ENCODE measurements at regions not wholly inside any gene's neighbourhood (a gene's known extent, or its start where the extent isn't known, plus 50 kb on each side); places are given as distances from the start of the nearest gene placed in this dataset.
"Not testable (repeated sequence)": the region's sequence is repeated elsewhere in the genome, so short reads cannot be mapped to it uniquely, and the experiment has no call there.

DNA sequence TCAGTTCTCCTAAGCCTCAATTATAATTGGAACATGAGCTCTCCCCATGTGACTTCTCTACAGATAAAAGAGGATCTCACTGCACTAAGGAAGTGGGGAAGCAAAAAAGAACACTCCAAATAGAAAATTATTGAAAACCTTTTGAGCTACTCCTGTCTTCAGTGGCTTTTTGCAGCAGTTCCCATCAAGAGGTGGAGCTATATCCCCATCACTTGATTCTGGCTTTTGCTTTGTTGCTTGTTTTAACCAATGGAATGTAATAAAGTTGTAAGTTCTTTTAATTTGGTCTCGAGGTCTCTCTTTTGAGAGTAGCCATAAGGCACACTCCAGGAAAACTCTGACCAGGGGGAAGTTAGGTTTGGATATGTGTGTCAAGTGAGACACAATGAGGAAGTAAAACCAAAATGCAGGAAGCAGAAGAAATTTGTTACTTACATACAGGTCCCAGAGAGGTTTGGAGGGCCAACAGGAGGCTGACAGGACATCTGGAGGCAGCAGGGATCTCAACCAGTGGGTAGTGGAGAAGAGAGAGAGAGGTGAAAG is 569.4 kb downstream of the HTR7 start:
- DNase-seq = no peak

DNA sequence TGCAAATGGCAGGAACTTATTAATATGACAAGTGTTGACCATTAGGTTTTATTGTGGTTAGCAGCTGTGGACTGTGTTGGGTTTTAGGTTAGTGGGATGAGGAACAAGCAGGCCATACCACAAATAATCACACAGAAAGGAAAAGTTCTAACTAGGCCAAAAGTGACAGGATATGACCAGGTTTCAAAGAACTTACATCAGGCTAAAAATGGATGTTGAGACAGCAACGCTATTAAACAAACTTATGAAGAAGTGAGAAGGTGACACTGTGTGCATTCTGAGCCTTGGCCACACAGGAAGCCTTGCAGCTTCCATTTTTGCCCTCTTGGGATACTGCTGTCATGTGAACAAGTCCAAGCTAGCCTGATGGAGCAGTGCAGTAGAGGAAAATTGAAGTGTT is 568.8 kb downstream of the HTR7 start:
- no peak for DNase-seq

DNA sequence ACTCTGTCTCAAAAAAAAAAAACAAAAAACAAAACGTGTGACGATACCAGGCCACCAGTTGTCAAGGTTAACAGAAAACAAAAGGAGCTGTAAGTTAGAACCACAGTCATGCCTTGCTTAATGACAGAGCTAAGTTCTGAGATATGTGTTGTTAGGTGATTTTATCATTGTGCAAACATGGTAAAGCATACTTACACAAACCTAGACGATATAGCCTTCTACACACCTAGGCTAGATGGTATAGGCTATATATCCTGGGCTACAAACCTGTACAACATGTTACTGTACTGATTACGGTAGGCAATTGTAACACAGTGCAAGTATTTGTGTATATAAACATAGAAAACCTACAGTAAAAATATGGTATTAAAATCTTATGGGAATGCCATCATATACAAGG is 564.2 kb downstream of the HTR7 start:
- no peak for DNase-seq

DNA sequence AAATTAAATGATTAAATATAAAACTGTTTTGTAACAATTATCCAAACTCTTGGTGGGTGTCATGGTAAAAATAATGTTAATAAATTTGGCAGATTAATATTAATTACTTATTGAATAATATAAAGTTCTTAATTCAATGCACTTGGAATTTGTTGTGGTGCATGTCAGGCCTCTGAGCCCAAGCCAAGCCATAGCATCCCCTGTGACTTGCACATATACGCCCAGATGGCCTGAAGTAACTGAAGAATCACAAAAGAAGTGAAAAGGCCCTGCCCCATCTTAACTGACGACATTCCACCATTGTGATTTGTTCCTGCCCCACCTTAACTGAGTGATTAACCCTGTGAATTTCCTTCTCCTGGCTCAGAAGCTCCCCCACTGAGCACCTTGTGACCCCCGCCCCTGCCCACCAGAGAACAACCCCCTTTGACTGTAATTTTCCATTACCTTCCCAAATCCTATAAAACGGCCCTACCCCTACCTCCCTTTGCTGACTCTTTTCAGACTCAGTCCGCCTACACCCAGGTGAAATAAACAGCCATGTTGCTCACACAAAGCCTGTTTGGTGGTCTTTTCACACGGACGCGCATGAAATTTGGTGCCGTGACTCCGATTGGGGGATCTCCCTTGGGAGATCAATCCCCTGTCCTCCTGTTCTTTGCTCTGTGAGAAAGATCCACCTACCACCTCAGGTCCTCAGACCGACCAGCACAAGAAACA is 562.9 kb downstream of the HTR7 start:
- DNase-seq = not testable (repeated sequence)

GRCh38 chr10:90302031-90302430 is 555.8 kb downstream of the HTR7 start:
- DNase-seq = not testable (repeated sequence)

DNA sequence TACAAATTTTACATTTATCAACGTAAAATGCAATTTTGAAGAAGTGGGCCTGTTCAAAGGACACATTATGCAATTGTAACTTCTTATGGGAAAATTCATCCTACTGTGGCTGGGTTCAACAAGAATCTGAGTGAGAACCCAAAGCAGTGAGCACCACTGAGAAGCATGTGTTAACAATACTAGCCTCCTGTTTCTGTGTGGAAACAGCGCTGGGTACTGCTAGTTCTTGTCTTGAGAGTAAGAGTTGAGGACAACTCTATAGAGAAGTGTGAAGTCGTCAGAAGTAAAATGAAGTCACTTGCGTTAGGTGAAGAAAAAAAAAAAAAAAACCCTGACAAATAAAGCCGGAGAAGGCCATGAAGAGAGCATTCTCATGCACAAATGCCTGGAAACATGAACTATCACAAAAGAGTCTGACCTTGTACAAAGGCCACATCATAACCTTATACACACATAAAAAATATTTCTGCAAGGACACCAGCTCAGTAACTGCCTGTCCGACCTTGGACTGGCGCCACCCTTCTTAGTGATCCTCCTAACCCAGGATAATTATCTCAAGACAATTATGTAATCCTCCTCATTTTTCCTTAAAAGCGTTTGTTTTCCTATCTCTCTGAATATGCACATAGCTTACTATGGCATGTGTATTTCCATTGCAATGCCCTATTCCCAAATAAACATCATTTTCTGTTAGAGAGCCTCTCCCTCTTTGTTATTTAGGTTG is 554.9 kb downstream of the HTR7 start:
- DNase-seq = no peak

DNA sequence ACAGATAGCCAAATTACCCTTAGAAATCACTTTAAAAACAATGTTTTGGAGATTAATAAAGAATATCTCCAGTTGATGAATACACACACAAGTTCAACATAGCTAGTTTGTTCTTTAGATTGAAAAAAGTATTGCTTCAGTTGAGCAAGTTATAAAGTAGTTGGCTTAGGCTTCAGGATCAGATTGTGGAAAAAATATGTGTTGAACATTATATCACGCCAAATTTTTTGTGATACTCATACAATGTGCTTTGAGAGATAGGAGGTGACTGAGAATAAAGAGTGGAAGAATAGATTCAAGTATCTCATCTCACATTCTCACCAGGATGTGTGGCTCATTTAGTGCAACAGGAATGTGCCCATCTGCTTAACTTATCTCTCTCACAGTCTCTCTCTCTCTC is 553.3 kb downstream of the HTR7 start:
- DNase-seq = no peak

DNA sequence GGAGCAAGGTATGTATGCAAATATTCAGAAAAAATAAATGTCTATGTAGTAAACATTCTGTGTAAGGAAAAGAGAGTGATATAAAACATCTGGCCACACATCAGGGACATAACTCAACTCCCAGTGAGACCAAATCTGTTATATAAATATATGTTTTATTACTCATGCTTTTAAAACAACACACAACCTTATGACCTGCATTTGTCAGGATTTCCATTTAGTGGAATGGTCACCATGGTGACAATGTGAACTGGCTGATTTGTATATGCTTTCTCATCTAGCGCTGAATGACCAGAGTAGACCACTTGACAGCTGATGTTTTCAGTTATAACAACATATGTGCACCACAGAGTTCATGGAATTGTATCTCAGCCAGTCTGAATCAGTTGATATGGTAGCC is 551.7 kb downstream of the HTR7 start:
- DNase-seq = no peak

- DNase-seq = no peak
Observed at GRCh38 chr10:90308223-90308622, 549.6 kb downstream of the HTR7 start.

DNA sequence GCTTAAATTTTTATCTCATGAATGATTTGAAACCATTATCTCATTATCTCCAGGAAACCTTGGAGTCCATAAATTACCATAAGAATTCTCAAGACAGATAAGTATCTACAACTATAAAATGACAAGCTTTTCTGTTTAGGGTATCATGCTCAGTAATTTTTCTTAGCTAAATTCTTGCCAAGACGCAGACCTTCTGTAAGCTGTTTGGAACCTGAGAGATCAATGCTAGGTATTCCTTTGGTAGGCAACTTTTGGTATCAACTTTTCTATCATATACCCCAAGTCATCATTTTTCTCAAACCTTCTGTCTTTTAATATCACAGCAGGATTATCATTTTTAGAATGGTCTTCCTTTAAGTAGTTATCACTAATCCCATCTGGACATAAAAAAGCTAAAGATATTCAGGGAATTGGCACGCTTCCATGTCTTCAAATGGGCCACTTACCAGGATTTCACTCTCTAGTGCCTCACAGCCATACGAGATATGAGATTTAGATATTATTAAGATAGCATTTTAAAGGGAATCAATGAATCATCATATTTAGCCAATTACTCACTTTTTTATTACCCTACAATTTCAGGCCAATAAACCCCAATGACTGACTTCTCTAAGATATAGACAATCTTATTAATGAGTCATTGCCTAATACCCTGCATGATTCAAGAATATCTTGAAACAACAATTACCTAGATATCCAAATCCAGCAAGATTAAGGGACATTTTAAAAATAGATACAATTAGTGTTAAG is 544.1 kb downstream of the HTR7 start:
- DNase-seq = no peak

DNA sequence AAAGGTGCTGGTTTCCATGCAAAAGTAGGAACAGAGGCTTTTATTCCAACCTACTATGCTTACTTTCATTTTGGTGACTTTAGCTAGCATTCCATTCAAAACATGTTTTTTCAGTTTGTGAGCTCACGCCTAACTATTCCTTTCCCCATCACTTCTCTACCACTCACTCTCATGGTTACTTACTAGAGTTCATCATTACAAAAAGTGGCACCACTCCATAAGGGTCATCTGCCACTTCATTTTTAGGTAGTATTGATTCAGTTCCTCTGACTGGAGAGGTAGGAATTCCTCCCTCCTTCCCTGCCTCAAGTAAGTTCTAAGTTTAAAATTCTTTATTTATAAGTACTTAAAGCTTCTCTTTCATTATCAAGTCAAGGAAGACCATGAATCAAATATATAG is 543.1 kb downstream of the HTR7 start:
- no peak for DNase-seq

- no peak for DNase-seq
Observed at GRCh38 chr10:90317172-90317571, 540.7 kb downstream of the HTR7 start.

- no peak for DNase-seq
Observed at GRCh38 chr10:90318659-90319058, 539.2 kb downstream of the HTR7 start.

- DNase-seq = no peak
Observed at GRCh38 chr10:90319188-90319914, 538.5 kb downstream of the HTR7 start.

DNA sequence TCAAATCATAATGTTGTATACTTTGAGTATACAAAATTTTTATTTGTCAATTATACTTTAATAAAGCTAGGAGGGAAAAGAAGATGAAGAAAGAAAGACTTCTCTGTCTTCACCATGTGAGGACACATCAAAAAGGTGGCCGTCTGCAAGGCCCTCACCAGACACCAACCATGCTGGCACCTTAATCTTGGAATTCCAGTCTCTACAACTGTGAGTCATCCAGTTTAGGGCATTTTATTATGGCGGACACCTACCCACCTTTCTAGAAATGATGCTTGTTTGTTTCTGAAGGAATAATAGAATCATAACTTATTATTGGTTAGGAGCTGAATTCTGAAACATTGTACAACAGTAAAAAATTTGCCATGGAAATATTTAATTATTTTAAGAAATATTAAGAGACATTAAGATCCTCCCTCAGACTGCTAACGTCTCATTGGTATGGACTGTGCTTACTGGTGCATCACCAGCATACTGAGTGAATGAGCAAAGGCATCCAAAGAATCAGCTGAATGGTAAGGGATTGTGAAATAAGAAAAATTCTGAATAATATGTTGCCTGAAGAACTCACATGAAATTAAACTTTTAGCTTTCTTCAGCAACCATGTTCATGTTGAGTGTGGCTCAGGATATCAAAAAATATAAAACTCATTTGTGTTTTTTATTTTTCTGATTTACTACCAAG is 536.6 kb downstream of the HTR7 start:
- DNase-seq = no peak

- DNase-seq = no peak
Observed at GRCh38 chr10:90326498-90327267, 531.2 kb downstream of the HTR7 start.

DNA sequence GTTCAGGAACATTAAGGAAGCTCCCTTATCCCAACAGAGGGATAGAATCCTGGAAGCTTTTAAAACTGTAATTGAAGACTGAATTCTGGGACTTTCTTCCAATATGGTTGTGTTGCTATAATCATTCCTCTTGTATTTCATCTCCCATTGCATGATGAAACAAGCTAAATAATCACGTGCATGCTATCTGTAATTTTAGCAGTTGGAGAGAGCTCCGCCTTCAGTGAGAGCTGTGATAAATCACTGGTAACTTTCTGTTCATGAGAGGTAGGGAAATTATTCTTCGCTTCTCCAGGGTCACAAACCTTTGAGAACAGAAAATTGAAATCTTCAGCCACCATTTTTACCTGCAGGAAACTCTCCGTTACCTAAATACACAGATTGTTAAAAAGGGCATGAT is 530.2 kb downstream of the HTR7 start:
- no peak for DNase-seq

- DNase-seq = no peak
Observed at GRCh38 chr10:90328459-90328858, 529.4 kb downstream of the HTR7 start.

GRCh38 chr10:90328896-90329295 is 528.9 kb downstream of the HTR7 start:
- DNase-seq = no peak

DNA sequence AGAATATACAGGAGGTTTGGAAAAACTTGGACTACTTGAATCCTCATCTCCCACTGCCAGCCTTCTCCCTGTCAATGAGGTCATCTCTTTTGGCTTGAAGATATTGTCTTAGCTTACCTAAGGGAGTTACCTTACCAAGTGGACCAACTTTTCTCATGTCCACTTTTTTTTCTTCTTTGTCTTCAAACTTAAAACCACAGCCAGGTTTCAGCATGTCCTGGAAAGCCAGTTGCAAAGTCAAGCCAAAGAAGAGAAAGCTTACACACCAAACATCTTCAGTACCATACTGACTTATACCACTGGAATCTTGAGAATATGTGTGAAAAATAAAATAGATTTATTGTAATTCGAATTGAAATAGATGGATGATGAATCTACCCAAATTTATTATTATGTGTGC is 520.5 kb downstream of the HTR7 start:
- DNase-seq = no peak

DNA sequence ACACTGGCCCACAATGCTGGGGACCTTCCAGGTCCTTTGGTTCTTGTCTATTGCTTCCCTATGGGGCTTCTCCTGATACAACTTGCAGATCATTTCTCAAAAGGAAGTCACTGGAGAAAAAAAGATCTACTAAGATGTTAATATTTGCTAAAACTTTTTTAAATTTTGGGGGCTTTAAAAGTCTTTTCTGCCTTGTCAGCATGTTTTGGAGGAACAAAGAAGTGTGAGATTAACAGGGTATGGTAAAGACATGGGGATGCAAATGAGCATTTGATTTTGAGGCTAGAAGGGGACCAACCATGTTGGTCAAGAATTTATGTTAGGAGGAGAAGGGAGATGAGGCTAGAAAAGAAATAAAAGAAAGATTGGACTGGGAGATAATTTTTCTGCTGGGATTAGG is 515.4 kb downstream of the HTR7 start:
- no peak for DNase-seq

GRCh38 chr10:90344226-90344625 is 513.6 kb downstream of the HTR7 start:
- DNase-seq = no peak

Data from GF-D8 (cell line).